ENCODE measurements at regions not wholly inside any gene's neighbourhood (a gene's known extent, or its start where the extent isn't known, plus 50 kb on each side); places are given as distances from the start of the nearest gene placed in this dataset.

GRCh38 chr2:120854766-120855530, 119.3 kb downstream of the GLI2 start:
- no peak for TF ChIP-seq POLR2A (IDR thresholded peaks at IDR 0.05)
- no peak for TF ChIP-seq CTCF (IDR thresholded peaks at IDR 0.05)
- no peak for TF ChIP-seq EP300 (IDR thresholded peaks at IDR 0.05)
- no peak for TF ChIP-seq POLR2AphosphoS5 (IDR thresholded peaks at IDR 0.05)

Measured in stomach (tissue), 4 donors.